Hypothalamus (tissue), 51 donors: ENCODE measurements at regions not wholly inside any gene's neighbourhood (a gene's known extent, or its start where the extent isn't known, plus 50 kb on each side); places are given as distances from the start of the nearest gene placed in this dataset.

Source experiments
- DNase-seq, 51 donors: peaks; one replicate each; lab custom pipeline; 2025; lab: John Stamatoyannopoulos, UW

- no peak for DNase-seq
Measured at GRCh38 chr5:173385832-173386360, 57.7 kb upstream of the STC2 start.

GRCh38 chr5:173383711-173384110 lies 55.5 kb upstream of the STC2 start:
- no peak for DNase-seq

DNA sequence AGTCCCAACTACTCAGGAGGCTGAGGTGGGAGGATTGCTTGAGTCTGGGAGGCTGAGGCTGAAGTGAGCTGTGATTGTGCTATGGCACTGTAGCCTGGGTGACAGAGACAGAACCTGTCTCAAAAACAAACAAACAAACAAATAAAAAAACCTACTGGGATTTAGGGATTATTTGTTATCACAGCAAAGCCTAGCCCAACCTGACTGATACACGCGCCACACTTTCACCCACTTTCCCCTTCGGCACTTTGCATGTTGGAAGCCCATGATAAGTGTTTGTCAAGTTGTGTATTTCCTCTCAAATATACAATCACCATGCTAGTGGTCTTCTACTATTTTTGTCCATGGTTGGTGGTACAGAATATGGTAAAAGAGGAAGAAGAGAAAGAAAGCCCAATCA lies 50.5 kb upstream of the STC2 start:
- no peak for DNase-seq
